Neural progenitor cell (in vitro differentiated cells): ENCODE measurements at regions not wholly inside any gene's neighbourhood (a gene's known extent, or its start where the extent isn't known, plus 50 kb on each side); places are given as distances from the start of the nearest gene placed in this dataset.

Source experiments
- DNase-seq: peaks from one replicate; pipeline ENCODE4 v3.0.0-alpha.2; 2016; ENCODE audit warnings: low spot score
- H2AFZ ChIP-seq: fragments of 200-600 bp; sonication (generic); replicated peaks from 2 replicates; pipeline ENCODE4 v1.6.1; 2016; ENCODE audit warnings: antibody characterized with exemption
- H3F3A ChIP-seq: fragments of 200-600 bp; sonication (generic); 2 replicates; pipeline ENCODE4 v1.6.1; 2016; ENCODE audit warnings: antibody characterized with exemption, low read depth
- H3K27ac ChIP-seq: fragments of 200-600 bp; sonication (generic); 2 replicates; pipeline ENCODE4 v1.5.1; 2016; ENCODE audit warnings: mild to moderate bottlenecking
- H3K27me3 ChIP-seq: fragments of 200-600 bp; sonication (generic); 2 replicates; pipeline ENCODE4 v1.6.1; 2016; ENCODE audit warnings: mild to moderate bottlenecking, moderate library complexity
- H3K36me3 ChIP-seq: fragments of 200-600 bp; sonication (generic); 2 replicates; pipeline ENCODE4 v1.5.1; 2016
- H3K4me1 ChIP-seq: fragments of 200-600 bp; sonication (generic); 2 replicates; pipeline ENCODE4 v1.6.1; 2016; ENCODE audit warnings: mixed run types
- H3K4me2 ChIP-seq: fragments of 200-600 bp; sonication (generic); 2 replicates; pipeline ENCODE4 v1.6.1; 2016
- H3K4me3 ChIP-seq: fragments of 200-600 bp; sonication (generic); 2 replicates; pipeline ENCODE4 v1.5.1; 2016
- H3K79me2 ChIP-seq: fragments of 200-600 bp; sonication (generic); 2 replicates; pipeline ENCODE4 v1.6.1; 2016; ENCODE audit warnings: low read depth
- H3K9ac ChIP-seq: fragments of 200-600 bp; sonication (generic); 2 replicates; pipeline ENCODE4 v1.6.1; 2016
- H3K9me3 ChIP-seq: fragments of 200-600 bp; sonication (generic); 2 replicates; pipeline ENCODE4 v1.5.1; 2016; ENCODE audit warnings: low read depth
- H4K20me1 ChIP-seq: fragments of 200-600 bp; sonication (generic); 2 replicates; pipeline ENCODE4 v1.6.1; 2016; ENCODE audit warnings: low read depth
- H3K27ac Mint-ChIP-seq: 3 replicates; pipeline ENCODE4 v1.8.0; 2021; ENCODE audit warnings: mixed read lengths
- H3K27me3 Mint-ChIP-seq: 2 replicates; pipeline ENCODE4 v1.8.0; 2022; ENCODE audit warnings: low read depth, mild to moderate bottlenecking, inconsistent platforms, moderate library complexity, mixed read lengths; ENCODE audit not compliant: insufficient read depth
- H3K36me3 Mint-ChIP-seq: 3 replicates; pipeline ENCODE4 v1.8.0; 2021; ENCODE audit warnings: mixed read lengths
- H3K4me1 Mint-ChIP-seq: 3 replicates; pipeline ENCODE4 v1.8.0; 2021; ENCODE audit warnings: mixed read lengths
- H3K4me3 Mint-ChIP-seq: 3 replicates; pipeline ENCODE4 v1.8.0; 2021; ENCODE audit warnings: mild to moderate bottlenecking, moderate library complexity, mixed read lengths
- H3K9me3 Mint-ChIP-seq: 3 replicates; pipeline ENCODE4 v1.8.0; 2020; ENCODE audit warnings: mixed read lengths
- CTCF ChIP-seq: fragments of 200-600 bp; sonication (generic); IDR thresholded peaks from 2 replicates; pipeline ENCODE4 v1.5.1; 2017; ENCODE audit warnings: antibody characterized with exemption, mild to moderate bottlenecking
- EZH2 ChIP-seq: fragments of 200-600 bp; sonication (generic); IDR thresholded peaks from 2 replicates; pipeline ENCODE4 v1.6.1; 2017; ENCODE audit warnings: antibody characterized with exemption, mild to moderate bottlenecking, moderate library complexity
- EZH2phosphoT487 ChIP-seq: fragments of 200-600 bp; sonication (generic); IDR thresholded peaks from 2 replicates; pipeline ENCODE4 v1.6.1; 2017; ENCODE audit warnings: antibody characterized with exemption

DNA sequence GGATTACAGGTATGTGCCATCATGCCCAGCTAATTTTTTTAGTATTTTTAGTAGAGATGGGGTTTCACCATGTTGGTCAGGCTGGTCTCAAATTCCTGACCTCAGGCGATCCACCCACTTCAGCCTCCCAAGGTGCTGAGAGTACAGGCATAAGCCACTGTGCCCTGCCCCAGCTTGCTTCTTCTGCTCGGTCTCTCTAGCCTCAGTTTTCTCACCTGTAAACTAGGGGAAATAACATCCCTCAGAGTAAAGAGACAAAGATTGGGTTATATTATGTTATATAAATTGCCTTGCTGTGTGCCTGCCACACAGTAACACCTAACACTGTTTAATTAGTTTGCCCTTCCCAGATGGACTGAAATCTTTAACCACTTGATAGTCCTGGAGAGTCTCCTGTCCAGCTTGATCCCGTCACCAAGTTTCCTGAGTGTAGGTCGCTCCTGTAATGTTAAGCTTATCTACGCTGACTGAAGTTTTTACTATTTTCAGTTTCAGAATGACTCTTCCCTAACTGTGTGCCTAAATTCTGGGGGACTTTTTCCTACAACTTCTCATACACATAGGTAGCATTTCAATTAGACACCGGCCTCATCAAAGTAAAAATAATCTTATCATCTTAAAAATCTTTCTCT lies 412.7 kb upstream of the TENM3 start:
- H3K4me1 ChIP-seq, result no peaks in the 10 kb centered on the region
- H3K79me2 ChIP-seq, result no peaks in the 10 kb centered on the region
- Mint-ChIP-seq H3K36me3 (no peaks in the 10 kb centered on the region), H3K27ac (no peak overlapping the region), H3K4me1 (peaks cover 10% of the 10 kb centered on the region), H3K4me3 (no peak overlapping the region), H3K9me3 (peaks cover 2% of the 10 kb centered on the region), H3K27me3 (peaks cover 3% of the 10 kb centered on the region)
- H3K9ac ChIP-seq, result no peak overlapping the region
- TF ChIP-seq CTCF (no peak), EZH2phosphoT487 (no peak), EZH2 (no peak)
- H3K27me3 ChIP-seq, result no peaks in the 10 kb centered on the region
- no peak overlapping the region for H3K27ac ChIP-seq
- no peaks in the 10 kb centered on the region for H3F3A ChIP-seq
- no peak overlapping the region for H2AFZ ChIP-seq
- no peak overlapping the region for H3K4me2 ChIP-seq
- no peak for DNase-seq
- no peak overlapping the region for H3K4me3 ChIP-seq
- H4K20me1 ChIP-seq, result no peaks in the 10 kb centered on the region
- H3K36me3 ChIP-seq, result no peaks in the 10 kb centered on the region
- no peaks in the 10 kb centered on the region for H3K9me3 ChIP-seq

DNA sequence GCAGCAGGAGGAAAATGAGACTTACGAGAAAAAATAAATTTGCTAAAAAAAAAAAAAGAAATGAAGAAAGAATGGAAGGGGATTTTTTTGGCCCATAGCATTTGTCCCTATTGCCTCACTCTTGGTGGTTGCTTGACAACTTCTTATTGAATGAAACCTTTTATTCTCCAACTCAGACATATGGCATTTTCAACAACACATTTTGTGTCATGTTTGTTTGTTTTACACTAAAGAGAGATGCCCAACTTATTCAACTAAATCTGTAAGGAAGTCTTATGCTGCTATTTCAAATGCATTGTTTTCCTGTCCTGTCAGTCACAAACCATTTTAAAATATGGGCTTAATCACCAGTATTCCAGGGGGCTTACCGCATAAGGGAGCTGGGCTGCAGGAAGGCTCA lies 409.1 kb upstream of the TENM3 start:
- H3K36me3 Mint-ChIP-seq, result no peaks in the 10 kb centered on the region
- no peak overlapping the region for H3K27ac Mint-ChIP-seq
- Histone ChIP-seq H3K79me2 (no peaks in the 10 kb centered on the region), H3K4me1 (no peaks in the 10 kb centered on the region), H3K27ac (no peak overlapping the region), H3K4me3 (no peak overlapping the region), H4K20me1 (no peaks in the 10 kb centered on the region), H3K4me2 (no peak overlapping the region), H3K9me3 (no peaks in the 10 kb centered on the region), H3K27me3 (no peaks in the 10 kb centered on the region), H2AFZ (no peak overlapping the region), H3F3A (no peaks in the 10 kb centered on the region), H3K9ac (no peak overlapping the region), H3K36me3 (no peaks in the 10 kb centered on the region)
- no peaks in the 10 kb centered on the region for H3K9me3 Mint-ChIP-seq
- TF ChIP-seq EZH2 (no peak), CTCF (no peak), EZH2phosphoT487 (no peak)
- no peaks in the 10 kb centered on the region for H3K27me3 Mint-ChIP-seq
- DNase-seq, result no peak
- H3K4me1 Mint-ChIP-seq, result peaks cover 3% of the 10 kb centered on the region
- no peak overlapping the region for H3K4me3 Mint-ChIP-seq

DNA sequence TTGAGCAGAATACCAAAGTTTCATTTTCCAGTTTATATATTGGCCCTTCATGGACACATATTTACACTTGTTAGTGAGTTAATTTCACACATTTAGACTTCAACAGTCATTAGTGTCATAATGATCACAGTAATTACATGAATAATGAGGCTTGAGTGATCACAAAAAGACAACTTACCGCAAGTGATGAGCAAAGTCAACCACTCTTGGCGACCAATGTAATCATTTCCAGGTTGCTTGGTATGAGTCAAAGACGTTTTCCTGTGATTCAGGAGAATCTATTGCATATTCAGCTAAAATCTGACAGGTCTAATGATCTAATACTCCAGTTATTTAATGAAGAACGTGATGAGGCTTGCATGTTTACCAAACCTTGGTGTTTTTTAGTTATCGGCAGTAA lies 407.9 kb upstream of the TENM3 start:
- Mint-ChIP-seq H3K9me3 (peaks cover 6% of the 10 kb centered on the region), H3K27ac (no peak overlapping the region), H3K36me3 (no peaks in the 10 kb centered on the region), H3K4me3 (no peak overlapping the region), H3K27me3 (no peaks in the 10 kb centered on the region), H3K4me1 (peaks cover 3% of the 10 kb centered on the region)
- H3K27me3 ChIP-seq, result no peaks in the 10 kb centered on the region
- H2AFZ ChIP-seq, result no peak overlapping the region
- no peaks in the 10 kb centered on the region for H3K36me3 ChIP-seq
- H3K4me2 ChIP-seq, result no peak overlapping the region
- TF ChIP-seq CTCF (no peak), EZH2 (no peak), EZH2phosphoT487 (no peak)
- H3K9me3 ChIP-seq, result no peaks in the 10 kb centered on the region
- no peaks in the 10 kb centered on the region for H4K20me1 ChIP-seq
- H3K79me2 ChIP-seq, result no peaks in the 10 kb centered on the region
- no peak overlapping the region for H3K9ac ChIP-seq
- no peaks in the 10 kb centered on the region for H3F3A ChIP-seq
- no peak overlapping the region for H3K27ac ChIP-seq
- no peak for DNase-seq
- H3K4me1 ChIP-seq, result no peaks in the 10 kb centered on the region
- H3K4me3 ChIP-seq, result no peak overlapping the region
